NCI-H2081 treated with DMSO at 0.1 percent for 48 hours (cell line): ENCODE measurements at regions not wholly inside any gene's neighbourhood (a gene's known extent, or its start where the extent isn't known, plus 50 kb on each side); places are given as distances from the start of the nearest gene placed in this dataset.

Experiments
- DNase-seq: peaks from one replicate; lab custom pipeline; 2025; lab: John Stamatoyannopoulos, UW

GRCh38 chr21:21605521-21605920 lies 607.3 kb downstream of the NCAM2 start:
- DNase-seq, result no peak

- DNase-seq, result no peak
Measured at GRCh38 chr21:21606041-21606440, 607.8 kb downstream of the NCAM2 start.

- DNase-seq, result no peak
Measured at GRCh38 chr21:21612466-21612865, 614.3 kb downstream of the NCAM2 start.

GRCh38 chr21:21614966-21615365 lies 616.8 kb downstream of the NCAM2 start:
- no peak for DNase-seq

GRCh38 chr21:21622460-21623234 lies 624.4 kb downstream of the NCAM2 start:
- DNase-seq, result no peak

- DNase-seq, result no peak
Measured at GRCh38 chr21:21624674-21625073, 626.5 kb downstream of the NCAM2 start.

- DNase-seq, result no peak
Measured at GRCh38 chr21:21631961-21632360, 633.8 kb downstream of the NCAM2 start.

- DNase-seq, result no peak
Measured at GRCh38 chr21:21632926-21633325, 634.7 kb downstream of the NCAM2 start.

GRCh38 chr21:21661741-21662140 lies 663.5 kb downstream of the NCAM2 start:
- DNase-seq, result no peak

GRCh38 chr21:21662776-21663175 lies 664.6 kb downstream of the NCAM2 start:
- DNase-seq, result no peak

GRCh38 chr21:21664871-21665270 lies 666.7 kb downstream of the NCAM2 start:
- no peak for DNase-seq

- DNase-seq, result no peak
Measured at GRCh38 chr21:21666689-21667088, 668.5 kb downstream of the NCAM2 start.

- DNase-seq, result no peak
Measured at GRCh38 chr21:21668198-21668597, 670.0 kb downstream of the NCAM2 start.

GRCh38 chr21:21673959-21674358 lies 675.8 kb downstream of the NCAM2 start:
- DNase-seq, result no peak

- no peak for DNase-seq
Measured at GRCh38 chr21:21675601-21676000, 677.4 kb downstream of the NCAM2 start.

GRCh38 chr21:21682172-21682571 lies 684.0 kb downstream of the NCAM2 start:
- no peak for DNase-seq

GRCh38 chr21:21688889-21689288 lies 690.7 kb downstream of the NCAM2 start:
- no peak for DNase-seq

GRCh38 chr21:21690068-21690665 lies 692.0 kb downstream of the NCAM2 start:
- DNase-seq, result no peak

- no peak for DNase-seq
Measured at GRCh38 chr21:21712748-21713520, 714.7 kb downstream of the NCAM2 start.

GRCh38 chr21:21713651-21714180 lies 715.5 kb downstream of the NCAM2 start:
- no peak for DNase-seq

GRCh38 chr21:21714426-21714825 lies 716.2 kb downstream of the NCAM2 start:
- DNase-seq, result no peak

GRCh38 chr21:21715266-21715969 lies 717.2 kb downstream of the NCAM2 start:
- no peak for DNase-seq
